ENCODE measurements at regions not wholly inside any gene's neighbourhood (a gene's known extent, or its start where the extent isn't known, plus 50 kb on each side); places are given as distances from the start of the nearest gene placed in this dataset.

DNA sequence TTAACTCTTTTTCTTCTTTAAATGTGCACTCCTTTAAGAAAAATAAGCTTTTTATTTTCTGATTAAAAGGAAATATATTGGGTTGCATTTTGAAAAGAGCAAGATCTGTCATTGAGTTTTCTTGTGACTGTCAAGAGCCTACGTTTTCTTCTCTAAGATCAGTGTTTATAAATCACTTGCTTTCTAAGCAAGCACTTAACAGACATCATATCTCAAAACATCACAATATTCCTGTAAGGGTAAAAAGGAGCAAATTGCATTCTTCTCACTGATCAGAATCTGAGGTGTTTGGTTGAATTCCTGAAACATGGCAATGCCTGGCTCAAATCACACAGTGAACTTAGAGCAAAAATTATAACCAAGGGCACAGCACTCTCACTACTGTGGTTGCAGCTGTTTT lies 231.3 kb downstream of the PCDH17 start:
- Histone ChIP-seq H3K27ac (ENCODE audit: low read depth in 1 of 2, low read length in 2 of 2) (no peak overlapping the region), H3K4me3 (ENCODE audit: low read depth in 1 of 3, low read length in 3 of 3) (no peak overlapping the region), H3K27me3 (ENCODE audit: control insufficient read depth in 4 of 4, insufficient read depth in 4 of 4, low read length in 3 of 4) (peaks cover 0 to 3% (median 0%) of the 10 kb centered on the region in 4 donors), H3K9me3 (ENCODE audit: control insufficient read depth in 4 of 4, low read length in 3 of 4) (peaks cover 0 to 2% (median 0%) of the 10 kb centered on the region in 4 donors), H3K36me3 (ENCODE audit: control insufficient read depth in 4 of 4, insufficient read depth in 3 of 4, low read depth in 1 of 4, low read length in 3 of 4) (no peaks in the 10 kb centered on the region), H3K9ac (ENCODE audit: low read depth in 1 of 2, low read length in 2 of 2) (no peak overlapping the region), H3K4me1 (ENCODE audit: control insufficient read depth in 4 of 4, insufficient read depth in 4 of 4, low read length in 3 of 4) (no peaks in the 10 kb centered on the region)
- WGBS: 74% methylated on average over 1 of the region's 1 CpG
- TF ChIP-seq EGR1 (IDR thresholded peaks at IDR 0.05; ENCODE audit: low read depth in 2 of 2) (no peak), NR2F2 (IDR thresholded peaks at IDR 0.05) (no peak), GABPA (IDR thresholded peaks at IDR 0.05 in 1 of 2, conservative IDR thresholded peaks at IDR 0.05 in 1 of 2) (no peak), FOXA2 (IDR thresholded peaks at IDR 0.05) (no peak), YY1 (IDR thresholded peaks at IDR 0.05) (no peak), FOXA1 (IDR thresholded peaks at IDR 0.05) (no peak), RAD21 (IDR thresholded peaks at IDR 0.05) (no peak)
- TF ChIP-seq, protein P1, sequence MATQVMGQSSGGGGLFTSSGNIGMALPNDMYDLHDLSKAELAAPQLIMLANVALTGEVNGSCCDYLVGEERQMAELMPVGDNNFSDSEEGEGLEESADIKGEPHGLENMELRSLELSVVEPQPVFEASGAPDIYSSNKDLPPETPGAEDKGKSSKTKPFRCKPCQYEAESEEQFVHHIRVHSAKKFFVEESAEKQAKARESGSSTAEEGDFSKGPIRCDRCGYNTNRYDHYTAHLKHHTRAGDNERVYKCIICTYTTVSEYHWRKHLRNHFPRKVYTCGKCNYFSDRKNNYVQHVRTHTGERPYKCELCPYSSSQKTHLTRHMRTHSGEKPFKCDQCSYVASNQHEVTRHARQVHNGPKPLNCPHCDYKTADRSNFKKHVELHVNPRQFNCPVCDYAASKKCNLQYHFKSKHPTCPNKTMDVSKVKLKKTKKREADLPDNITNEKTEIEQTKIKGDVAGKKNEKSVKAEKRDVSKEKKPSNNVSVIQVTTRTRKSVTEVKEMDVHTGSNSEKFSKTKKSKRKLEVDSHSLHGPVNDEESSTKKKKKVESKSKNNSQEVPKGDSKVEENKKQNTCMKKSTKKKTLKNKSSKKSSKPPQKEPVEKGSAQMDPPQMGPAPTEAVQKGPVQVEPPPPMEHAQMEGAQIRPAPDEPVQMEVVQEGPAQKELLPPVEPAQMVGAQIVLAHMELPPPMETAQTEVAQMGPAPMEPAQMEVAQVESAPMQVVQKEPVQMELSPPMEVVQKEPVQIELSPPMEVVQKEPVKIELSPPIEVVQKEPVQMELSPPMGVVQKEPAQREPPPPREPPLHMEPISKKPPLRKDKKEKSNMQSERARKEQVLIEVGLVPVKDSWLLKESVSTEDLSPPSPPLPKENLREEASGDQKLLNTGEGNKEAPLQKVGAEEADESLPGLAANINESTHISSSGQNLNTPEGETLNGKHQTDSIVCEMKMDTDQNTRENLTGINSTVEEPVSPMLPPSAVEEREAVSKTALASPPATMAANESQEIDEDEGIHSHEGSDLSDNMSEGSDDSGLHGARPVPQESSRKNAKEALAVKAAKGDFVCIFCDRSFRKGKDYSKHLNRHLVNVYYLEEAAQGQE (IDR thresholded peaks at IDR 0.05): no peak
- TF ChIP-seq, protein P2, sequence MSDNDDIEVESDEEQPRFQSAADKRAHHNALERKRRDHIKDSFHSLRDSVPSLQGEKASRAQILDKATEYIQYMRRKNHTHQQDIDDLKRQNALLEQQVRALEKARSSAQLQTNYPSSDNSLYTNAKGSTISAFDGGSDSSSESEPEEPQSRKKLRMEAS (IDR thresholded peaks at IDR 0.05): no peak
- DNase-seq (ENCODE audit: low spot score): no peak

DNA sequence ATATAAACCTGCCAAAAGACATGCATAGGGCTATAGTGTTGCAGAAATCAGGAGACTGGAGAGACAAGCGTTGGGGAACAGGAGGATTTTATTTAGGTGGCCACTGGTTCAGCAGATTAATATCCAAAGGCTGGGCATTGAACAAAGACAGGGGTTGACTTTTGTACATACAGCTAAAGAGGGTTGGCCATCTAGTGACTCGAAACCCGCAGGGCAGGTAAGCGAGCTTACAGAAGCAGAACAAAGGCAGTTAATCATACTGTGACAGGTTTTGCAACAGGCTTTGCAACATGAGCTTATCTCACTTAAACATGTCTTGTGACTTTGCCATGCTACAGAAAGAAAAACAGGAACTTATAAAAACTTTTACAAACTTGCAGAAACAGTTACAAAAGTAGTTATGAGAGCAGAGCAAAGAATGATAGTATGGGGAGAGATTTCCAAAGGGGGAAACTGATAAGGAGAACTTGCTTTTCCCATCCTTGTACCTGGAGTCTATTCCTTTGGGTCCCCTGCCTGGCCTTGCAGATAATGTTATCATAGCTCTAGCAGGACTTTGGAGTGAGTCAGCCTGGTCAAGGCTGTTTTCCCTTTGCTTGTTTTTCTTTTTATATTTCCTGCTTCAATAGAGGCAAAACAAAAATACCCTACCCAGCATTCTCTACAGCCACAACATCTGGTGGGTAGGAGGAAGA lies 234.2 kb downstream of the PCDH17 start:
- H3K27me3 ChIP-seq (ENCODE audit: control insufficient read depth in 4 of 4, insufficient read depth in 4 of 4, low read length in 3 of 4): no peaks in the 10 kb centered on the region
- H3K9ac ChIP-seq (ENCODE audit: low read depth in 1 of 2, low read length in 2 of 2): no peak overlapping the region
- no peaks in the 10 kb centered on the region for H3K4me1 ChIP-seq (ENCODE audit: control insufficient read depth in 4 of 4, insufficient read depth in 4 of 4, low read length in 3 of 4)
- no peaks in the 10 kb centered on the region for H3K36me3 ChIP-seq (ENCODE audit: control insufficient read depth in 4 of 4, insufficient read depth in 3 of 4, low read depth in 1 of 4, low read length in 3 of 4)
- peaks cover 0 to 2% (median 0%) of the 10 kb centered on the region in 4 donors for H3K9me3 ChIP-seq (ENCODE audit: control insufficient read depth in 4 of 4, low read length in 3 of 4)
- 61% methylated on average over 4 of the region's 4 CpGs for WGBS
- no peak overlapping the region for H3K27ac ChIP-seq (ENCODE audit: low read depth in 1 of 2, low read length in 2 of 2)
- no peak for DNase-seq (ENCODE audit: low spot score)
- no peak for TF ChIP-seq NR2F2 (IDR thresholded peaks at IDR 0.05)
- no peak for TF ChIP-seq JUND (IDR thresholded peaks at IDR 0.05)
- H3K4me3 ChIP-seq (ENCODE audit: low read depth in 1 of 3, low read length in 3 of 3): no peak overlapping the region

DNA sequence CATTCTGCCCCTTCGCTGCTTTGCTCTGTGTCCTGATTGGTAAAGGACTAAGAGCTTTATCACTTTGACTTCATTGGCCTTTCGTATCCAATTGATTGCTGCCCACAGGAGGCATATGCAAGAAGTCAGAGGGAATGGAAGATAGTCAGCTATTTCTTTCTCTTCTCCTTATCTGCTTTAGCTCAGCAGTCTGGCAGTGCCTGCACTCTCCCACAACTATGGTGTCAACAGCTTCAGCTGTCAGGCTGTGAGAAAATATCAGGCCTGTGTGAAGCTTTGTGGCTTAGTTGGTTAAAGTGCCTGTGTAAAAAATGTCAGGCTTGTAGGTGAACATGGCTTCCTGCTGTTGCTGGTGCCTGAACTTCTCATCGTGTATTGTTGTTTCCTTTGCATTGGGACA lies 243.0 kb downstream of the PCDH17 start:
- Histone ChIP-seq H3K36me3 (ENCODE audit: control insufficient read depth in 4 of 4, insufficient read depth in 3 of 4, low read depth in 1 of 4, low read length in 3 of 4) (no peaks in the 10 kb centered on the region), H3K27ac (ENCODE audit: low read depth in 1 of 2, low read length in 2 of 2) (no peak overlapping the region), H3K9me3 (ENCODE audit: control insufficient read depth in 4 of 4, low read length in 3 of 4) (no peaks in the 10 kb centered on the region), H3K27me3 (ENCODE audit: control insufficient read depth in 4 of 4, insufficient read depth in 4 of 4, low read length in 3 of 4) (no peaks in the 10 kb centered on the region), H3K4me1 (ENCODE audit: control insufficient read depth in 4 of 4, insufficient read depth in 4 of 4, low read length in 3 of 4) (no peaks in the 10 kb centered on the region), H3K4me3 (ENCODE audit: low read depth in 1 of 3, low read length in 3 of 3) (no peak overlapping the region), H3K9ac (ENCODE audit: low read depth in 1 of 2, low read length in 2 of 2) (no peak overlapping the region)
- 47% methylated on average over 3 of the region's 3 CpGs for WGBS
- no peak for DNase-seq (ENCODE audit: low spot score)
- no peak for TF ChIP-seq RXRA (IDR thresholded peaks at IDR 0.05)
